Inflammatory macrophage treated with lipopolysaccharide for 4 hours (primary cell): ENCODE measurements at regions not wholly inside any gene's neighbourhood (a gene's known extent, or its start where the extent isn't known, plus 50 kb on each side); places are given as distances from the start of the nearest gene placed in this dataset.

Experiments
- DNase-seq: peaks from one replicate; pipeline ENCODE4 v3.0.0-alpha.2; 2020

GRCh38 chr9:8186560-8186959 lies 387.0 kb upstream of the DMAC1 start:
- DNase-seq, result peak; percentile 1

- DNase-seq, result no peak
These were observed 384.0 kb upstream of the DMAC1 start for GRCh38 chr9:8183618-8184017.

- DNase-seq, result no peak
These were observed 379.9 kb upstream of the DMAC1 start for GRCh38 chr9:8179381-8180053.

- no peak for DNase-seq
These were observed 372.4 kb upstream of the DMAC1 start for GRCh38 chr9:8172000-8172399.

- DNase-seq, result no peak
These were observed 369.4 kb upstream of the DMAC1 start for GRCh38 chr9:8168916-8169438.

GRCh38 chr9:8160787-8161186 lies 361.2 kb upstream of the DMAC1 start:
- DNase-seq, result no peak

- DNase-seq, result no peak
These were observed 359.0 kb upstream of the DMAC1 start for GRCh38 chr9:8158574-8158973.

- DNase-seq, result no peak
These were observed 358.2 kb upstream of the DMAC1 start for GRCh38 chr9:8157683-8158324.

- DNase-seq, result no peak
These were observed 356.8 kb upstream of the DMAC1 start for GRCh38 chr9:8156346-8156745.

- no peak for DNase-seq
These were observed 356.1 kb upstream of the DMAC1 start for GRCh38 chr9:8155706-8156105.

- DNase-seq, result no peak
These were observed 344.1 kb upstream of the DMAC1 start for GRCh38 chr9:8143677-8144076.

- DNase-seq, result no peak
These were observed 341.0 kb upstream of the DMAC1 start for GRCh38 chr9:8140557-8140956.

GRCh38 chr9:8139756-8140155 lies 340.2 kb upstream of the DMAC1 start:
- no peak for DNase-seq

- no peak for DNase-seq
These were observed 336.9 kb upstream of the DMAC1 start for GRCh38 chr9:8136477-8136876.

GRCh38 chr9:8134635-8135034 lies 335.1 kb upstream of the DMAC1 start:
- no peak for DNase-seq

- no peak for DNase-seq
These were observed 334.0 kb upstream of the DMAC1 start for GRCh38 chr9:8133606-8134005.

- DNase-seq, result no peak
These were observed 316.0 kb upstream of the DMAC1 start for GRCh38 chr9:8115570-8115969.

- DNase-seq, result no peak
These were observed 315.2 kb upstream of the DMAC1 start for GRCh38 chr9:8114826-8115225.

- DNase-seq, result no peak
These were observed 306.8 kb upstream of the DMAC1 start for GRCh38 chr9:8106362-8106761.

GRCh38 chr9:8101607-8102006 lies 302.0 kb upstream of the DMAC1 start:
- DNase-seq, result no peak

GRCh38 chr9:8096091-8096490 lies 296.5 kb upstream of the DMAC1 start:
- DNase-seq, result no peak

GRCh38 chr9:8095672-8096086 lies 296.1 kb upstream of the DMAC1 start:
- no peak for DNase-seq

GRCh38 chr9:8088477-8088876 lies 288.9 kb upstream of the DMAC1 start:
- no peak for DNase-seq

- no peak for DNase-seq
These were observed 286.4 kb upstream of the DMAC1 start for GRCh38 chr9:8085986-8086385.

GRCh38 chr9:8078641-8079140 lies 279.1 kb upstream of the DMAC1 start:
- no peak for DNase-seq
